DMS153 (cell line): ENCODE measurements at regions not wholly inside any gene's neighbourhood (a gene's known extent, or its start where the extent isn't known, plus 50 kb on each side); places are given as distances from the start of the nearest gene placed in this dataset.

Source experiments
- DNase-seq: peaks from one replicate; lab custom pipeline; 2025; lab: John Stamatoyannopoulos, UW

GRCh38 chr4:17170131-17170530 lies 271.7 kb upstream of the LDB2 start:
- no peak for DNase-seq

- DNase-seq: no peak
Measured at GRCh38 chr4:17169699-17170098, 271.3 kb upstream of the LDB2 start.

GRCh38 chr4:17168571-17168970 lies 270.1 kb upstream of the LDB2 start:
- DNase-seq: peak; percentile 10

- DNase-seq: no peak
Measured at GRCh38 chr4:17166954-17167353, 268.5 kb upstream of the LDB2 start.

GRCh38 chr4:17165286-17165685 lies 266.8 kb upstream of the LDB2 start:
- no peak for DNase-seq

GRCh38 chr4:17164666-17165065 lies 266.2 kb upstream of the LDB2 start:
- no peak for DNase-seq

- DNase-seq: no peak
Measured at GRCh38 chr4:17163156-17163771, 264.8 kb upstream of the LDB2 start.

GRCh38 chr4:17157304-17157703 lies 258.9 kb upstream of the LDB2 start:
- DNase-seq: no peak

- no peak for DNase-seq
Measured at GRCh38 chr4:17155486-17155885, 257.0 kb upstream of the LDB2 start.

- no peak for DNase-seq
Measured at GRCh38 chr4:17153572-17153971, 255.1 kb upstream of the LDB2 start.

- DNase-seq: no peak
Measured at GRCh38 chr4:17152941-17153540, 254.6 kb upstream of the LDB2 start.

- no peak for DNase-seq
Measured at GRCh38 chr4:17142232-17142711, 243.8 kb upstream of the LDB2 start.

GRCh38 chr4:17138847-17139246 lies 240.4 kb upstream of the LDB2 start:
- no peak for DNase-seq

- no peak for DNase-seq
Measured at GRCh38 chr4:17134565-17134964, 236.1 kb upstream of the LDB2 start.

- DNase-seq: no peak
Measured at GRCh38 chr4:17134100-17134499, 235.7 kb upstream of the LDB2 start.

- DNase-seq: no peak
Measured at GRCh38 chr4:17132226-17132625, 233.8 kb upstream of the LDB2 start.

GRCh38 chr4:17128268-17128667 lies 229.8 kb upstream of the LDB2 start:
- no peak for DNase-seq

GRCh38 chr4:17126321-17126966 lies 228.0 kb upstream of the LDB2 start:
- no peak for DNase-seq

GRCh38 chr4:17124767-17125166 lies 226.3 kb upstream of the LDB2 start:
- no peak for DNase-seq

GRCh38 chr4:17120761-17121160 lies 222.3 kb upstream of the LDB2 start:
- DNase-seq: no peak

GRCh38 chr4:17117746-17118145 lies 219.3 kb upstream of the LDB2 start:
- DNase-seq: no peak

GRCh38 chr4:17115583-17115982 lies 217.1 kb upstream of the LDB2 start:
- no peak for DNase-seq

GRCh38 chr4:17112292-17112659 lies 213.8 kb upstream of the LDB2 start:
- DNase-seq: no peak

- DNase-seq: no peak
Measured at GRCh38 chr4:17109126-17109525, 210.7 kb upstream of the LDB2 start.
